GM12878 (cell line): ENCODE measurements at regions not wholly inside any gene's neighbourhood (a gene's known extent, or its start where the extent isn't known, plus 50 kb on each side); places are given as distances from the start of the nearest gene placed in this dataset.

Experiments
- ATAC-seq: fragments of 200-7000 bp; cut with Tn5 transposase; 3 replicates; pipeline ENCODE4 v1.9.1; 2020; ENCODE audit warnings: mild to moderate bottlenecking, moderate library complexity
- BruUV-seq: library from RNA; stranded (reverse); fragments of 400-500 nt; replicated peaks from 2 replicates; lab custom pipeline; 2021; lab: Mats Ljungman, UMichigan
- CTCF ChIA-PET: fragments of 300-600 bp; sonication (Branson Sonifier 250); formaldehyde crosslinking; extraction: SDS; loops from one replicate; lab custom pipeline; 2021; ENCODE audit warnings: inconsistent platforms; lab: Yijun Ruan, JAX
- POLR2A ChIA-PET: fragments of 350-600 bp; formaldehyde crosslinking; extraction: SDS; loops from one replicate; lab custom pipeline; 2021; ENCODE audit warnings: inconsistent platforms; lab: Charles Lee
- RAD21 ChIA-PET: fragments of 300-600 bp; sonication (Branson Sonifier 250); formaldehyde crosslinking; loops from one replicate; lab custom pipeline; 2023; ENCODE audit warnings: antibody characterized with exemption; ENCODE audit not compliant: unreplicated experiment; lab: Charles Lee
- SMC1A ChIA-PET: fragments of 300-600 bp; sonication (Branson Sonifier 250); formaldehyde crosslinking; loops from one replicate; lab custom pipeline; 2023; ENCODE audit not compliant: unreplicated experiment, uncharacterized antibody; lab: Charles Lee
- DNase-seq: peaks from one replicate; pipeline ENCODE4 v3.0.0-alpha.2; 2011; ENCODE audit warnings: low read depth, low spot score
- FAIRE-seq: peaks from 3 replicates; lab custom pipeline; 2011; peaks lifted over from hg19 to GRCh38; lab: Jason Lieb, UNC
- H2AFZ ChIP-seq: 2 replicates; pipeline ENCODE4 v1.6.0; 2011; ENCODE audit warnings: low read depth, low read length, control low read depth; ENCODE audit not compliant: control insufficient read depth
- H3K27ac ChIP-seq: 2 replicates; pipeline ENCODE4 v1.5.1; 2011; ENCODE audit warnings: control low read depth; ENCODE audit not compliant: control insufficient read depth, insufficient read depth
- H3K27me3 ChIP-seq, 2 experiments: replicated peaks in 1 of 2; 2 replicates each; pipeline versions ENCODE4 v1.6.0 to v1.6.1; 2011; ENCODE audit warnings: low read length in 1 of 2; ENCODE audit not compliant: control insufficient read depth in 2 of 2, insufficient read depth in 2 of 2
- H3K36me3 ChIP-seq, 2 experiments: 2 replicates each; pipeline ENCODE4 v1.5.1; 2011; ENCODE audit warnings: low read length in 1 of 2; ENCODE audit not compliant: control insufficient read depth in 2 of 2, insufficient read depth in 2 of 2
- H3K4me1 ChIP-seq: 2 replicates; pipeline ENCODE4 v1.6.1; 2011; ENCODE audit warnings: mild to moderate bottlenecking, low read length, moderate library complexity, mixed read lengths; ENCODE audit not compliant: control insufficient read depth, insufficient read depth
- H3K4me2 ChIP-seq: 2 replicates; pipeline ENCODE4 v1.6.0; 2011; ENCODE audit warnings: control low read depth; ENCODE audit not compliant: control insufficient read depth, insufficient read depth
- H3K4me3 ChIP-seq: fragments of 200-600 bp; sonication (generic); 2 replicates; pipeline ENCODE4 v1.5.1; 2016
- H3K79me2 ChIP-seq: 2 replicates; pipeline ENCODE4 v1.6.0; 2011; ENCODE audit warnings: low read length; ENCODE audit not compliant: control insufficient read depth, insufficient read depth
- H3K9ac ChIP-seq: 2 replicates; pipeline ENCODE4 v1.8.0; 2011; ENCODE audit warnings: low read length, control low read depth, mixed read lengths; ENCODE audit not compliant: control insufficient read depth, insufficient read depth
- H3K9me3 ChIP-seq: replicated peaks from 3 replicates; pipeline ENCODE4 v1.5.1; 2011; ENCODE audit warnings: mild to moderate bottlenecking, low read length; ENCODE audit not compliant: control insufficient read depth, insufficient read depth
- H4K20me1 ChIP-seq: 2 replicates; pipeline ENCODE4 v1.6.0; 2011; ENCODE audit not compliant: control insufficient read depth, insufficient read depth
- BHLHE40 ChIP-seq, 2 experiments: fragments of 450-650 bp in 1 of 2; IDR thresholded peaks; 2 replicates each; pipeline ENCODE4 v1.6.1; 2011 to 2017; ENCODE audit warnings: low read depth in 2 of 2, borderline replicate concordance in 1 of 2, improper control_type of control experiment in 1 of 2, low read length in 1 of 2, mild to moderate bottlenecking in 1 of 2
- CBX3 ChIP-seq: fragments of 200-600 bp; sonication (generic); IDR thresholded peaks from 2 replicates; pipeline ENCODE4 v1.6.1; 2016; ENCODE audit warnings: low read depth, borderline replicate concordance
- CBX5 ChIP-seq: sonication (generic); IDR thresholded peaks from 2 replicates; pipeline ENCODE4 v1.6.1; 2016; ENCODE audit warnings: low read depth, moderate library complexity, mild to moderate bottlenecking, inconsistent platforms
- EZH2 ChIP-seq: IDR thresholded peaks from 2 replicates; pipeline ENCODE4 v1.6.1; 2012; ENCODE audit warnings: low read depth, mild to moderate bottlenecking, control low read depth, inconsistent platforms, low read length, borderline replicate concordance; ENCODE audit not compliant: control insufficient read depth
- HCFC1 ChIP-seq: fragments of 150-350 bp; IDR thresholded peaks from 2 replicates; pipeline ENCODE4 v1.6.1; 2014; ENCODE audit warnings: low read length
- LARP7 ChIP-seq: fragments of 450-650 bp; IDR thresholded peaks from 2 replicates; pipeline ENCODE4 v1.6.1; 2017; ENCODE audit warnings: mild to moderate bottlenecking
- MEF2A ChIP-seq: IDR thresholded peaks from 2 replicates; pipeline ENCODE4 v1.6.1; 2011; ENCODE audit warnings: low read depth, mild to moderate bottlenecking, low read length, moderate library complexity; ENCODE audit not compliant: insufficient read depth
- PML ChIP-seq: IDR thresholded peaks from 2 replicates; pipeline ENCODE4 v1.6.1; 2012; ENCODE audit warnings: low read length, inconsistent platforms
- SMAD1 ChIP-seq: fragments of 450-650 bp; IDR thresholded peaks from 2 replicates; pipeline ENCODE4 v1.6.1; 2018; ENCODE audit warnings: mild to moderate bottlenecking, low read depth; ENCODE audit not compliant: partially characterized antibody
- SREBF1 ChIP-seq: IDR thresholded peaks from 2 replicates; pipeline ENCODE4 v1.6.1; 2012; ENCODE audit warnings: mild to moderate bottlenecking, low read length
- WRNIP1 ChIP-seq: IDR thresholded peaks from 2 replicates; pipeline ENCODE4 v1.6.1; 2011; ENCODE audit warnings: low read depth, low read length, improper control_type of control experiment, borderline replicate concordance
- ZNF24 ChIP-seq: fragments of 450-650 bp; IDR thresholded peaks from 2 replicates; pipeline ENCODE4 v1.6.1; 2017; ENCODE audit warnings: antibody characterized with exemption, mild to moderate bottlenecking
- WGBS: methylation state at CpG from one replicate; pipeline ENCODE4 v1.1.6; 2016; ENCODE audit warnings: low lambda C conversion rate; ENCODE audit not compliant: insufficient replicate concordance, insufficient coverage; ENCODE audit errors: missing lambda C conversion rate; 5-methylcytosine and 5-hydroxymethylcytosine counted together
- in situ Hi-C: fragments of 300-500 bp; cut with MboI; formaldehyde crosslinking; loops from 9 replicates; pipeline ENCODE4 v1.14.3; 2018; ENCODE audit warnings: mixed read lengths
- intact Hi-C: fragments of 100-400 bp; cut with micrococcal nuclease; formaldehyde crosslinking; loops from one replicate; pipeline ENCODE4 v1.14.2; 2022; ENCODE audit not compliant: unreplicated experiment
- TF ChIP-seq, protein P1 (sequence below): fragments of 450-650 bp; formaldehyde crosslinking; IDR thresholded peaks from 2 replicates; pipeline ENCODE4 v1.5.0; 2022; ENCODE audit warnings: mild to moderate bottlenecking, missing genetic modification characterization
- TF ChIP-seq, protein P2 (sequence below): fragments of 450-650 bp; IDR thresholded peaks from 2 replicates; pipeline ENCODE4 v1.6.1; 2016; ENCODE audit warnings: mild to moderate bottlenecking, moderate library complexity, borderline replicate concordance
- TF ChIP-seq, protein P3 (sequence below): fragments of 450-650 bp; IDR thresholded peaks from 2 replicates; pipeline ENCODE4 v1.6.1; 2017; ENCODE audit warnings: mild to moderate bottlenecking

DNA sequence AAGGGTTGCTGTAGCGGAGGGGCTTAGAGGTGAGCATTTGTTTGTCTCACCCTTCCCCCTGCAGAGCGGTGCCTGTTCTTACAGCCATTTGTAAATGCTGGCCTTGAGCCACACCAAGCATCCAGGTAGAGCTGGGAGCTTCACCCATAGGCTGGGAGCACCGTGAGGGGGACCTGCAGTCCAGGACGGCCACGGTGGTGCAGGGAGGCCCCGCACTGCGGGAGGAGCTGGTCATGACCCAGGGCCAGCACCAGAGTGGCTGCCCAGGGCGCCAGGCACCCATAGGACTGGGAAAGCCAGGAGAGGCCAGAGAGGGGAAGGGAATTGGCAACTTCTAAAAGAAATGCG is 197.3 kb upstream of the ADAMTS16 start (continued):
- TF ChIP-seq, protein P1, sequence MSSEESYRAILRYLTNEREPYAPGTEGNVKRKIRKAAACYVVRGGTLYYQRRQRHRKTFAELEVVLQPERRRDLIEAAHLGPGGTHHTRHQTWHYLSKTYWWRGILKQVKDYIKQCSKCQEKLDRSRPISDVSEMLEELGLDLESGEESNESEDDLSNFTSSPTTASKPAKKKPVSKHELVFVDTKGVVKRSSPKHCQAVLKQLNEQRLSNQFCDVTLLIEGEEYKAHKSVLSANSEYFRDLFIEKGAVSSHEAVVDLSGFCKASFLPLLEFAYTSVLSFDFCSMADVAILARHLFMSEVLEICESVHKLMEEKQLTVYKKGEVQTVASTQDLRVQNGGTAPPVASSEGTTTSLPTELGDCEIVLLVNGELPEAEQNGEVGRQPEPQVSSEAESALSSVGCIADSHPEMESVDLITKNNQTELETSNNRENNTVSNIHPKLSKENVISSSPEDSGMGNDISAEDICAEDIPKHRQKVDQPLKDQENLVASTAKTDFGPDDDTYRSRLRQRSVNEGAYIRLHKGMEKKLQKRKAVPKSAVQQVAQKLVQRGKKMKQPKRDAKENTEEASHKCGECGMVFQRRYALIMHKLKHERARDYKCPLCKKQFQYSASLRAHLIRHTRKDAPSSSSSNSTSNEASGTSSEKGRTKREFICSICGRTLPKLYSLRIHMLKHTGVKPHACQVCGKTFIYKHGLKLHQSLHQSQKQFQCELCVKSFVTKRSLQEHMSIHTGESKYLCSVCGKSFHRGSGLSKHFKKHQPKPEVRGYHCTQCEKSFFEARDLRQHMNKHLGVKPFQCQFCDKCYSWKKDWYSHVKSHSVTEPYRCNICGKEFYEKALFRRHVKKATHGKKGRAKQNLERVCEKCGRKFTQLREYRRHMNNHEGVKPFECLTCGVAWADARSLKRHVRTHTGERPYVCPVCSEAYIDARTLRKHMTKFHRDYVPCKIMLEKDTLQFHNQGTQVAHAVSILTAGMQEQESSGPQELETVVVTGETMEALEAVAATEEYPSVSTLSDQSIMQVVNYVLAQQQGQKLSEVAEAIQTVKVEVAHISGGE (CRISPR knock-in tag): no peak

DNA sequence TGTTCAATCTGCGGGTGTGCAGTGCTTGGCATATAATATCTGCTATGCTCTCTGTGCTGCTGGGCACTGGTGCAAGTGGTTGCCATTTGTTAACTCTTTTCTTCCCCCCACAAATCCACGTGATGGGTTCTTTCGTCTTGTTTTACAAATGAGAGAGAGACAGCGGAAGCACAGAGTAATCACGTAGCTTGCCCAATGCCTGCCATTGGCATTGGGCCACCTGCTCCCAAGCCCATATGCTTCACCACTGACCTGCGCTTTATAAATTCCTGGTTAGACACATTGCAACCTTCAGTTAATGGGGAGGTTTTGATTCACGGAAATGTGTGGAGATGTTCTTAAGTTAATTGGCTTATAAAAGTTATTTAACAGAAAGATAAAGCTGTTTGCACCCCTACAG is 194.8 kb upstream of the ADAMTS16 start:
- no peak overlapping the region for H3K27ac ChIP-seq
- in situ Hi-C loops: no loop called here
- CTCF ChIA-PET: interaction anchor here (0.7 kb wide), 1 partner anchor 15 kb away, joined by 3 read pairs; no protein-coding TSS in a partner anchor
- FAIRE-seq (no peak), DNase-seq (no peak), ATAC-seq (no peak)
- no peaks in the 10 kb centered on the region for H3K27me3 ChIP-seq
- intact Hi-C loops: no loop called here
- POLR2A ChIA-PET: no interaction called here
- H4K20me1 ChIP-seq: no peaks in the 10 kb centered on the region
- TF ChIP-seq CBX5 (no peak), EZH2 (no peak), SREBF1 (no peak), MEF2A (no peak), ZNF24 (no peak), CBX3 (no peak), LARP7 (no peak), HCFC1 (no peak), PML (no peak), WRNIP1 (no peak), BHLHE40 (IDR thresholded peaks at IDR 0.05; ENCODE audit: borderline replicate concordance in 1 of 2, low read depth in 2 of 2, low read length in 1 of 2) (no peak), SMAD1 (no peak)
- TF ChIP-seq, protein P2, sequence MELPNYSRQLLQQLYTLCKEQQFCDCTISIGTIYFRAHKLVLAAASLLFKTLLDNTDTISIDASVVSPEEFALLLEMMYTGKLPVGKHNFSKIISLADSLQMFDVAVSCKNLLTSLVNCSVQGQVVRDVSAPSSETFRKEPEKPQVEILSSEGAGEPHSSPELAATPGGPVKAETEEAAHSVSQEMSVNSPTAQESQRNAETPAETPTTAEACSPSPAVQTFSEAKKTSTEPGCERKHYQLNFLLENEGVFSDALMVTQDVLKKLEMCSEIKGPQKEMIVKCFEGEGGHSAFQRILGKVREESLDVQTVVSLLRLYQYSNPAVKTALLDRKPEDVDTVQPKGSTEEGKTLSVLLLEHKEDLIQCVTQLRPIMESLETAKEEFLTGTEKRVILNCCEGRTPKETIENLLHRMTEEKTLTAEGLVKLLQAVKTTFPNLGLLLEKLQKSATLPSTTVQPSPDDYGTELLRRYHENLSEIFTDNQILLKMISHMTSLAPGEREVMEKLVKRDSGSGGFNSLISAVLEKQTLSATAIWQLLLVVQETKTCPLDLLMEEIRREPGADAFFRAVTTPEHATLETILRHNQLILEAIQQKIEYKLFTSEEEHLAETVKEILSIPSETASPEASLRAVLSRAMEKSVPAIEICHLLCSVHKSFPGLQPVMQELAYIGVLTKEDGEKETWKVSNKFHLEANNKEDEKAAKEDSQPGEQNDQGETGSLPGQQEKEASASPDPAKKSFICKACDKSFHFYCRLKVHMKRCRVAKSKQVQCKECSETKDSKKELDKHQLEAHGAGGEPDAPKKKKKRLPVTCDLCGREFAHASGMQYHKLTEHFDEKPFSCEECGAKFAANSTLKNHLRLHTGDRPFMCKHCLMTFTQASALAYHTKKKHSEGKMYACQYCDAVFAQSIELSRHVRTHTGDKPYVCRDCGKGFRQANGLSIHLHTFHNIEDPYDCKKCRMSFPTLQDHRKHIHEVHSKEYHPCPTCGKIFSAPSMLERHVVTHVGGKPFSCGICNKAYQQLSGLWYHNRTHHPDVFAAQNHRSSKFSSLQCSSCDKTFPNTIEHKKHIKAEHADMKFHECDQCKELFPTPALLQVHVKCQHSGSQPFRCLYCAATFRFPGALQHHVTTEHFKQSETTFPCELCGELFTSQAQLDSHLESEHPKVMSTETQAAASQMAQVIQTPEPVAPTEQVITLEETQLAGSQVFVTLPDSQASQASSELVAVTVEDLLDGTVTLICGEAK: no peak
- TF ChIP-seq, protein P3, sequence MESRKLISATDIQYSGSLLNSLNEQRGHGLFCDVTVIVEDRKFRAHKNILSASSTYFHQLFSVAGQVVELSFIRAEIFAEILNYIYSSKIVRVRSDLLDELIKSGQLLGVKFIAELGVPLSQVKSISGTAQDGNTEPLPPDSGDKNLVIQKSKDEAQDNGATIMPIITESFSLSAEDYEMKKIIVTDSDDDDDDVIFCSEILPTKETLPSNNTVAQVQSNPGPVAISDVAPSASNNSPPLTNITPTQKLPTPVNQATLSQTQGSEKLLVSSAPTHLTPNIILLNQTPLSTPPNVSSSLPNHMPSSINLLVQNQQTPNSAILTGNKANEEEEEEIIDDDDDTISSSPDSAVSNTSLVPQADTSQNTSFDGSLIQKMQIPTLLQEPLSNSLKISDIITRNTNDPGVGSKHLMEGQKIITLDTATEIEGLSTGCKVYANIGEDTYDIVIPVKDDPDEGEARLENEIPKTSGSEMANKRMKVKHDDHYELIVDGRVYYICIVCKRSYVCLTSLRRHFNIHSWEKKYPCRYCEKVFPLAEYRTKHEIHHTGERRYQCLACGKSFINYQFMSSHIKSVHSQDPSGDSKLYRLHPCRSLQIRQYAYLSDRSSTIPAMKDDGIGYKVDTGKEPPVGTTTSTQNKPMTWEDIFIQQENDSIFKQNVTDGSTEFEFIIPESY: no peak
- H3K4me1 ChIP-seq: no peaks in the 10 kb centered on the region
- no peaks in the 10 kb centered on the region for H3K9me3 ChIP-seq
- SMC1A ChIA-PET: interaction anchor here (0.9 kb wide), 1 partner anchor 84 kb away, joined by 3 read pairs; no protein-coding TSS in a partner anchor
- no peak overlapping the region for H3K4me3 ChIP-seq
- RAD21 ChIA-PET: no interaction called here
- no peaks in the 10 kb centered on the region for H3K79me2 ChIP-seq
- H3K9ac ChIP-seq: no peak overlapping the region
- 47% methylated on average over 7 of the region's 7 CpGs for WGBS
- H3K36me3 ChIP-seq: no peaks in the 10 kb centered on the region
- no peak overlapping the region for H2AFZ ChIP-seq
- H3K4me2 ChIP-seq: no peak overlapping the region
- no TSS peak for BruUV-seq
